SK-N-MC (cell line): ENCODE measurements at regions not wholly inside any gene's neighbourhood (a gene's known extent, or its start where the extent isn't known, plus 50 kb on each side); places are given as distances from the start of the nearest gene placed in this dataset.

Experiments used
- EZH2 ChIP-seq: fragments of 200-600 bp; sonication (generic); IDR thresholded peaks from one replicate; pipeline ENCODE4 v1.6.1; 2017; ENCODE audit warnings: antibody characterized with exemption
- POLR2AphosphoS5 ChIP-seq: IDR thresholded peaks from 2 replicates; pipeline ENCODE4 v1.6.1; 2012; ENCODE audit warnings: mild to moderate bottlenecking, low read depth, low read length, borderline replicate concordance

GRCh38 chr5:112551419-112552032 is 132.4 kb upstream of the EPB41L4A start:
- TF ChIP-seq EZH2 (no peak), POLR2AphosphoS5 (no peak)
